ENCODE measurements at regions not wholly inside any gene's neighbourhood (a gene's known extent, or its start where the extent isn't known, plus 50 kb on each side); places are given as distances from the start of the nearest gene placed in this dataset.

GRCh38 chr7:21146642-21147423 is 281.1 kb upstream of the SP4 start:
- DNase-seq (ENCODE audit: low spot score): no peak

GRCh38 chr7:21149809-21150208 is 278.1 kb upstream of the SP4 start:
- no peak for DNase-seq (ENCODE audit: low spot score)

GRCh38 chr7:21154614-21155013 is 273.3 kb upstream of the SP4 start:
- no peak for DNase-seq (ENCODE audit: low spot score)

GRCh38 chr7:21159506-21159905 is 268.4 kb upstream of the SP4 start:
- no peak for DNase-seq (ENCODE audit: low spot score)

- no peak for DNase-seq (ENCODE audit: low spot score)
Measured at GRCh38 chr7:21160401-21160800, 267.5 kb upstream of the SP4 start.

GRCh38 chr7:21167942-21168341 is 259.9 kb upstream of the SP4 start:
- DNase-seq (ENCODE audit: low spot score): no peak

GRCh38 chr7:21169667-21170580 is 258.0 kb upstream of the SP4 start:
- DNase-seq (ENCODE audit: low spot score): no peak

- no peak for DNase-seq (ENCODE audit: low spot score)
Measured at GRCh38 chr7:21172800-21173199, 255.1 kb upstream of the SP4 start.

- no peak for DNase-seq (ENCODE audit: low spot score)
Measured at GRCh38 chr7:21173436-21173835, 254.4 kb upstream of the SP4 start.

- no peak for DNase-seq (ENCODE audit: low spot score)
Measured at GRCh38 chr7:21175714-21176113, 252.2 kb upstream of the SP4 start.

GRCh38 chr7:21184942-21185652 is 242.8 kb upstream of the SP4 start:
- DNase-seq (ENCODE audit: low spot score): no peak

GRCh38 chr7:21185653-21186265 is 242.1 kb upstream of the SP4 start:
- DNase-seq (ENCODE audit: low spot score): no peak

- DNase-seq (ENCODE audit: low spot score): no peak
Measured at GRCh38 chr7:21191321-21192073, 236.4 kb upstream of the SP4 start.

- DNase-seq (ENCODE audit: low spot score): no peak
Measured at GRCh38 chr7:21192657-21193056, 235.2 kb upstream of the SP4 start.

- DNase-seq (ENCODE audit: low spot score): no peak
Measured at GRCh38 chr7:21193895-21194294, 234.0 kb upstream of the SP4 start.

GRCh38 chr7:21194936-21195335 is 232.9 kb upstream of the SP4 start:
- no peak for DNase-seq (ENCODE audit: low spot score)

- DNase-seq (ENCODE audit: low spot score): no peak
Measured at GRCh38 chr7:21198921-21199320, 229.0 kb upstream of the SP4 start.

GRCh38 chr7:21200503-21200902 is 227.4 kb upstream of the SP4 start:
- DNase-seq (ENCODE audit: low spot score): no peak

- DNase-seq (ENCODE audit: low spot score): no peak
Measured at GRCh38 chr7:21214657-21215056, 213.2 kb upstream of the SP4 start.

GRCh38 chr7:21215307-21215706 is 212.6 kb upstream of the SP4 start:
- DNase-seq (ENCODE audit: low spot score): no peak

- no peak for DNase-seq (ENCODE audit: low spot score)
Measured at GRCh38 chr7:21217365-21217764, 210.5 kb upstream of the SP4 start.
